Thyroid gland (tissue), 4 donors: ENCODE measurements at regions not wholly inside any gene's neighbourhood (a gene's known extent, or its start where the extent isn't known, plus 50 kb on each side); places are given as distances from the start of the nearest gene placed in this dataset.
"Not testable (repeated sequence)": the region's sequence is repeated elsewhere in the genome, so short reads cannot be mapped to it uniquely, and the experiment has no call there.

Experiments used
- DNase-seq, 2 donors: peaks; one replicate each; pipeline ENCODE4 v3.0.0-alpha.2; 2019
- H3K27ac ChIP-seq, 3 donors: fragments of 200-600 bp; sonication (generic); 1 replicate in 2 of 3; 2 replicates in 1 of 3; pipeline ENCODE4 v1.5.1; 2016 to 2019; ENCODE audit warnings: mild to moderate bottlenecking in 1 of 3, moderate library complexity in 1 of 3
- H3K27me3 ChIP-seq: fragments of 200-600 bp; sonication (generic); one replicate; pipeline ENCODE4 v1.5.1; 2019
- H3K36me3 ChIP-seq, 2 donors: fragments of 200-600 bp; sonication (generic); one replicate each; pipeline ENCODE4 v1.5.1; 2016 to 2019
- H3K4me1 ChIP-seq, 2 donors: fragments of 200-600 bp; sonication (generic); one replicate each; pipeline ENCODE4 v1.5.1; 2017 to 2019
- H3K4me3 ChIP-seq, 3 donors: fragments of 200-600 bp; sonication (generic); replicated peaks in 1 of 3; 1 replicate in 2 of 3; 2 replicates in 1 of 3; pipeline ENCODE4 v1.5.1; 2016; ENCODE audit warnings: mild to moderate bottlenecking in 1 of 3
- H3K9me3 ChIP-seq: fragments of 200-600 bp; sonication (generic); one replicate; pipeline ENCODE4 v1.5.1; 2017
- CTCF ChIP-seq, 6 experiments: fragments of 200-600 bp in 3 of 6; fragments of 450-650 bp in 3 of 6; sonication (generic) in 3 of 6; IDR thresholded peaks; one replicate each; pipeline ENCODE4 v1.5.1; 2016 to 2019; ENCODE audit warnings: antibody characterized with exemption in 6 of 6, mild to moderate bottlenecking in 2 of 6, inconsistent platforms in 1 of 6, moderate library complexity in 1 of 6
- POLR2A ChIP-seq, 2 donors: fragments of 450-650 bp; IDR thresholded peaks; one replicate each; pipeline ENCODE4 v1.6.1; 2017; ENCODE audit warnings: antibody characterized with exemption in 2 of 2, mild to moderate bottlenecking in 2 of 2, moderate library complexity in 1 of 2
- WGBS, 2 donors: methylation state at CpG; one replicate each; pipeline ENCODE4 v1.1.5; 2017; 5-methylcytosine and 5-hydroxymethylcytosine counted together
- intact Hi-C: fragments of 100-400 bp; cut with DNase I; formaldehyde crosslinking; loops from one replicate; pipeline ENCODE4 v1.15.1; 2023

- Histone ChIP-seq H3K36me3 (no peaks in the 10 kb centered on the region), H3K27me3 (no peaks in the 10 kb centered on the region), H3K4me1 (no peaks in the 10 kb centered on the region), H3K9me3 (no peaks in the 10 kb centered on the region), H3K4me3 (no peak overlapping the region), H3K27ac (no peak overlapping the region)
- 78% methylated on average over 4 of the region's 4 CpGs for WGBS, 2 donors
- intact Hi-C loops, result no loop called here
- no peak for DNase-seq
- no peak for TF ChIP-seq POLR2A (IDR thresholded peaks at IDR 0.05)
- TF ChIP-seq CTCF (IDR thresholded peaks at IDR 0.05), result no peak
These were observed 67.2 kb upstream of the ATP2C1 start for GRCh38 chr3:130826516-130827182.

GRCh38 chr3:130827486-130827885 lies 66.4 kb upstream of the ATP2C1 start:
- no peak for TF ChIP-seq POLR2A (IDR thresholded peaks at IDR 0.05)
- no peak for TF ChIP-seq CTCF (IDR thresholded peaks at IDR 0.05)

GRCh38 chr3:130828948-130829947 lies 64.6 kb upstream of the ATP2C1 start:
- Histone ChIP-seq H3K4me3 (no peak overlapping the region), H3K27me3 (no peaks in the 10 kb centered on the region), H3K4me1 (no peaks in the 10 kb centered on the region), H3K27ac (no peak overlapping the region), H3K9me3 (no peaks in the 10 kb centered on the region), H3K36me3 (no peaks in the 10 kb centered on the region)
- intact Hi-C loops, result no loop called here
- no peak for DNase-seq
- TF ChIP-seq CTCF (IDR thresholded peaks at IDR 0.05) (no peak), POLR2A (IDR thresholded peaks at IDR 0.05) (no peak)
- WGBS, 2 donors, result 76 to 78% methylated on average over 10 of the region's 10 CpGs

More at GRCh38 chr3:130827486-130827885, 66.4 kb upstream of the ATP2C1 start:
- Histone ChIP-seq H3K27me3 (no peaks in the 10 kb centered on the region), H3K36me3 (no peaks in the 10 kb centered on the region), H3K4me3 (no peak overlapping the region), H3K4me1 (no peaks in the 10 kb centered on the region), H3K9me3 (no peaks in the 10 kb centered on the region), H3K27ac (no peak overlapping the region)
- intact Hi-C loops, result no loop called here
- 82 to 85% methylated on average over 11 of the region's 11 CpGs for WGBS, 2 donors
- DNase-seq, result no peak

GRCh38 chr3:130831719-130832400 lies 62.0 kb upstream of the ATP2C1 start:
- no peak overlapping the region for H3K4me3 ChIP-seq
- H3K4me1 ChIP-seq, result no peaks in the 10 kb centered on the region
- 55 to 61% methylated on average over 10 of the region's 10 CpGs for WGBS, 2 donors
- no peak overlapping the region for H3K27ac ChIP-seq
- no peaks in the 10 kb centered on the region for H3K9me3 ChIP-seq
- no peak for TF ChIP-seq POLR2A (IDR thresholded peaks at IDR 0.05)
- TF ChIP-seq CTCF (IDR thresholded peaks at IDR 0.05), result no peak
- H3K36me3 ChIP-seq, result no peaks in the 10 kb centered on the region
- DNase-seq, result no peak
- no peaks in the 10 kb centered on the region for H3K27me3 ChIP-seq
- intact Hi-C loops, result no loop called here

- not testable (repeated sequence) for H3K27ac ChIP-seq
These were observed 61.5 kb upstream of the ATP2C1 start for GRCh38 chr3:130832401-130832746.

More at GRCh38 chr3:130832401-130832746, 61.5 kb upstream of the ATP2C1 start:
- intact Hi-C loops, H3K36me3 ChIP-seq, H3K27me3 ChIP-seq, H3K4me1 ChIP-seq, H3K9me3 ChIP-seq, DNase-seq, H3K4me3 ChIP-seq: not testable (repeated sequence)
- 39 to 61% methylated on average over 6 to 9 of the region's 9 CpGs for WGBS, 2 donors
